Adrenal gland (tissue), 5 donors: ENCODE measurements at regions not wholly inside any gene's neighbourhood (a gene's known extent, or its start where the extent isn't known, plus 50 kb on each side); places are given as distances from the start of the nearest gene placed in this dataset.

Experiments used
- CTCF ChIP-seq, 6 experiments: fragments of 450-650 bp in 4 of 6; fragments of 200-600 bp in 2 of 6; sonication (generic) in 1 of 6; IDR thresholded peaks; 1 replicate in 5 of 6; 2 replicates in 1 of 6; pipeline versions ENCODE4 v1.5.1 to v1.8.0; 2016 to 2021; ENCODE audit warnings: antibody characterized with exemption in 6 of 6, mild to moderate bottlenecking in 2 of 6, moderate library complexity in 1 of 6
- POLR2A ChIP-seq, 2 donors: fragments of 450-650 bp; IDR thresholded peaks; one replicate each; pipeline ENCODE4 v1.6.1; 2017; ENCODE audit warnings: antibody characterized with exemption in 2 of 2, mild to moderate bottlenecking in 2 of 2, moderate library complexity in 1 of 2
- donor health status: DM: no; HTN: no; CAD: no.

- TF ChIP-seq CTCF (IDR thresholded peaks at IDR 0.05) (no peak), POLR2A (IDR thresholded peaks at IDR 0.05) (no peak)
Measured at GRCh38 chr15:85869124-85869523, 74.4 kb upstream of the KLHL25 start.
